Right lobe of liver (tissue), 6 donors: ENCODE measurements at regions not wholly inside any gene's neighbourhood (a gene's known extent, or its start where the extent isn't known, plus 50 kb on each side); places are given as distances from the start of the nearest gene placed in this dataset.

Experiments used
- ATAC-seq, 4 donors: fragments of 200-7000 bp; cut with Tn5 transposase; one replicate each; pipeline ENCODE4 v1.9.1; 2020; ENCODE audit warnings: mild to moderate bottlenecking in 4 of 4, moderate library complexity in 4 of 4
- DNase-seq, 3 donors: peaks; one replicate each; pipeline ENCODE4 v3.0.0-alpha.2; 2020
- H3K27ac ChIP-seq, 3 donors: fragments of 200-600 bp; one replicate each; pipeline ENCODE4 v1.8.0; 2022
- H3K27me3 ChIP-seq, 2 donors: fragments of 200-600 bp; one replicate each; pipeline ENCODE4 v1.8.0; 2022
- H3K36me3 ChIP-seq, 4 donors: fragments of 200-600 bp; sonication (generic) in 1 of 4; one replicate each; pipeline versions ENCODE4 v1.5.1 to v1.8.0; 2017 to 2022; ENCODE audit warnings: control low read depth in 1 of 4
- H3K4me1 ChIP-seq, 4 donors: fragments of 200-600 bp; sonication (generic) in 1 of 4; one replicate each; pipeline versions ENCODE4 v1.5.1 to v1.8.0; 2017 to 2022; ENCODE audit warnings: control low read depth in 1 of 4
- H3K4me3 ChIP-seq, 3 donors: fragments of 200-600 bp; one replicate each; pipeline ENCODE4 v1.8.0; 2022
- H3K9me3 ChIP-seq, 4 donors: fragments of 200-600 bp; sonication (generic) in 1 of 4; one replicate each; pipeline versions ENCODE4 v1.5.1 to v1.8.0; 2017 to 2022; ENCODE audit warnings: control low read depth in 1 of 4
- CTCF ChIP-seq, 4 donors: fragments of 200-600 bp in 3 of 4; fragments of 450-650 bp in 1 of 4; IDR thresholded peaks; one replicate each; pipeline versions ENCODE4 v1.5.1 to v1.8.0; 2016 to 2022; ENCODE audit warnings: antibody characterized with exemption in 4 of 4, mild to moderate bottlenecking in 2 of 4
- POLR2A ChIP-seq: fragments of 450-650 bp; IDR thresholded peaks from one replicate; pipeline ENCODE4 v1.6.1; 2017; ENCODE audit warnings: antibody characterized with exemption, mild to moderate bottlenecking
- WGBS: methylation state at CpG from one replicate; pipeline ENCODE4 v1.1.6; 2018; ENCODE audit warnings: low coverage, low lambda C conversion rate; ENCODE audit not compliant: insufficient coverage; ENCODE audit errors: missing lambda C conversion rate; 5-methylcytosine and 5-hydroxymethylcytosine counted together
- intact Hi-C, 2 donors: fragments of 100-400 bp; cut with DNase I; formaldehyde crosslinking; loops; one replicate each; pipeline versions ENCODE4 v1.11.2 to v1.14.1; 2022
- donor health status: DM: no; HTN: yes; CAD: no.
- donor health status: DM: no; HTN: no; CAD: no.
- donor health status: DM: no; HTN: no; CAD: no.
- donor health status: DM: no; HTN: yes; CAD: no.
- donor health status: DM: no; HTN: yes; CAD: no.

GRCh38 chr5:31051316-31051715 is 142.2 kb upstream of the CDH6 start:
- H3K4me3 ChIP-seq = no peak overlapping the region
- intact Hi-C loops = no loop called here
- H3K27ac ChIP-seq = no peak overlapping the region
- no peak for DNase-seq
- WGBS = 77% methylated on average over 4 of the region's 4 CpGs
- H3K9me3 ChIP-seq = no peaks in the 10 kb centered on the region
- peaks cover 0 to 8% (median 2%) of the 10 kb centered on the region in 4 donors for H3K4me1 ChIP-seq
- no peaks in the 10 kb centered on the region for H3K36me3 ChIP-seq
- no peak for TF ChIP-seq POLR2A
- no peak for TF ChIP-seq CTCF (IDR thresholded peaks at IDR 0.05)
- ATAC-seq = no peak
- no peaks in the 10 kb centered on the region for H3K27me3 ChIP-seq

- no peak for TF ChIP-seq CTCF (IDR thresholded peaks at IDR 0.05)
- no peak for TF ChIP-seq POLR2A
- DNase-seq = no peak
- WGBS = 79% methylated on average over 2 of the region's 2 CpGs
Measured at GRCh38 chr5:31049936-31050704, 143.4 kb upstream of the CDH6 start.

GRCh38 chr5:31049461-31049860 is 144.0 kb upstream of the CDH6 start:
- ATAC-seq = no peak
- Histone ChIP-seq H3K4me3 (no peak overlapping the region), H3K4me1 (peaks cover 0 to 8% (median 2%) of the 10 kb centered on the region in 4 donors), H3K27ac (no peak overlapping the region), H3K9me3 (no peaks in the 10 kb centered on the region), H3K27me3 (no peaks in the 10 kb centered on the region), H3K36me3 (no peaks in the 10 kb centered on the region)
- no peak for DNase-seq
- intact Hi-C loops = no loop called here
- TF ChIP-seq CTCF (IDR thresholded peaks at IDR 0.05) = no peak
- TF ChIP-seq POLR2A = no peak
- 60% methylated on average over 3 of the region's 3 CpGs for WGBS

More at GRCh38 chr5:31049936-31050704, 143.4 kb upstream of the CDH6 start:
- Histone ChIP-seq H3K27ac (no peak overlapping the region), H3K9me3 (no peaks in the 10 kb centered on the region), H3K27me3 (no peaks in the 10 kb centered on the region), H3K4me1 (peaks cover 0 to 8% (median 2%) of the 10 kb centered on the region in 4 donors), H3K36me3 (no peaks in the 10 kb centered on the region), H3K4me3 (no peak overlapping the region)
- intact Hi-C loops = no loop called here
- no peak for ATAC-seq

- Histone ChIP-seq H3K4me1 (peaks cover 0 to 8% (median 2%) of the 10 kb centered on the region in 4 donors), H3K4me3 (no peak overlapping the region), H3K27me3 (no peaks in the 10 kb centered on the region), H3K9me3 (no peaks in the 10 kb centered on the region), H3K27ac (peak overlapping the region in 1 of 3 donors; percentile 3), H3K36me3 (no peaks in the 10 kb centered on the region)
- WGBS = 39% methylated on average over 7 of the region's 8 CpGs
- TF ChIP-seq CTCF (IDR thresholded peaks at IDR 0.05) (no peak), POLR2A (no peak)
- ATAC-seq (peak; percentile 82 to 94 (median 86)), DNase-seq (no peak)
- intact Hi-C loops = no loop called here
Measured at GRCh38 chr5:31048282-31049270, 144.9 kb upstream of the CDH6 start.
